ENCODE measurements at regions not wholly inside any gene's neighbourhood (a gene's known extent, or its start where the extent isn't known, plus 50 kb on each side); places are given as distances from the start of the nearest gene placed in this dataset.

DNA sequence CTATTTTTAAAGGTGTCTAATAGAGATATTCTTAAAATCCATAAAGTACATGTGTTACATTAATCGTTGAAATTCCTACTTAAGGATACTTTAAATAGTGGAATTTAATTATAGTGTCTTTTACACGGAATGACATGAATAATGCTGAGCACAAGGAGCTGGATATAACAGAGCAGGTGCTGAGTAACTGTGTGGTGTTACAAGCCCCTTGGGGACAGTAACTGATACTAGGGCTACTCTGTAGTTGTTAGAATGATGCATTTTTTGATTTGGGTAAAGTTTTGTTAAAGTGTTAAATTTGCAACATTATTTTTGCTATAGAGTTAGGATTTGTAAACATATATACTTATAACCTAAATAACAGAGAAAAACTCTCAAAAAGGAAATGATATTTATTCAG is 1496.1 kb downstream of the OTOL1 start:
- no peaks in the 10 kb centered on the region for H4K20me1 ChIP-seq (ENCODE audit: insufficient read depth, low read length)
- H3K27ac ChIP-seq (ENCODE audit: low read depth, low read length): no peak overlapping the region
- H3K27me3 ChIP-seq (ENCODE audit: insufficient read depth, low read length): no peaks in the 10 kb centered on the region
- DNase-seq (ENCODE audit: insufficient read length, low spot score, missing footprints): no peak
- H3K4me2 ChIP-seq (ENCODE audit: insufficient read depth, low read length): no peak overlapping the region
- no peak overlapping the region for H3K4me3 ChIP-seq (ENCODE audit: insufficient read depth, low read length)
- no peaks in the 10 kb centered on the region for H3K79me2 ChIP-seq (ENCODE audit: insufficient read depth, low read length)
- H3K9me3 ChIP-seq (ENCODE audit: low read depth, low read length): peaks cover 2% of the 10 kb centered on the region
- TF ChIP-seq, protein P1, sequence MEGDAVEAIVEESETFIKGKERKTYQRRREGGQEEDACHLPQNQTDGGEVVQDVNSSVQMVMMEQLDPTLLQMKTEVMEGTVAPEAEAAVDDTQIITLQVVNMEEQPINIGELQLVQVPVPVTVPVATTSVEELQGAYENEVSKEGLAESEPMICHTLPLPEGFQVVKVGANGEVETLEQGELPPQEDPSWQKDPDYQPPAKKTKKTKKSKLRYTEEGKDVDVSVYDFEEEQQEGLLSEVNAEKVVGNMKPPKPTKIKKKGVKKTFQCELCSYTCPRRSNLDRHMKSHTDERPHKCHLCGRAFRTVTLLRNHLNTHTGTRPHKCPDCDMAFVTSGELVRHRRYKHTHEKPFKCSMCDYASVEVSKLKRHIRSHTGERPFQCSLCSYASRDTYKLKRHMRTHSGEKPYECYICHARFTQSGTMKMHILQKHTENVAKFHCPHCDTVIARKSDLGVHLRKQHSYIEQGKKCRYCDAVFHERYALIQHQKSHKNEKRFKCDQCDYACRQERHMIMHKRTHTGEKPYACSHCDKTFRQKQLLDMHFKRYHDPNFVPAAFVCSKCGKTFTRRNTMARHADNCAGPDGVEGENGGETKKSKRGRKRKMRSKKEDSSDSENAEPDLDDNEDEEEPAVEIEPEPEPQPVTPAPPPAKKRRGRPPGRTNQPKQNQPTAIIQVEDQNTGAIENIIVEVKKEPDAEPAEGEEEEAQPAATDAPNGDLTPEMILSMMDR (IDR thresholded peaks at IDR 0.05; ENCODE audit: extremely low read depth, low read depth, low read length): no peak
- H3K4me1 ChIP-seq (ENCODE audit: insufficient read depth, low read length): no peaks in the 10 kb centered on the region
- no peaks in the 10 kb centered on the region for H3K36me3 ChIP-seq (ENCODE audit: insufficient read depth, low read length)
- no peak overlapping the region for H2AFZ ChIP-seq (ENCODE audit: low read length)

DNA sequence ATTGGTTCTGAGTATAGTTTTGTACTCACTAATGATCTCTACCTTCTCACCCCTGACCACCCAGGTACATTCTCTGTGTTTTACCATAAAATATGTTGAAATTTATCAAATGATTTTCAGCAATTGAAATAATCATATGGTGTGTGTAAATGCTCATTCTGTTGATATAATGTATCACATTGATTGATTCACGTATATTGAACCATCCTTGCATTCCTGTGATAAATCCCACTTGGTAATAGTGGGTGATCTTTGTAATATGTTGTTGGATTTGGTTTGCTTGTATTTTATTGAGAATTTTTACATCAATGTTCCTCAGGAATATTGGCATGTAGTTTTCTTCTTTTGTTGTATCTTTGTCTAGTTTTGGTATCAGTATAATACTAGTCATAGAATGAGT is 1497.6 kb downstream of the OTOL1 start:
- Histone ChIP-seq H3K4me3 (ENCODE audit: insufficient read depth, low read length) (no peak overlapping the region), H3K79me2 (ENCODE audit: insufficient read depth, low read length) (no peaks in the 10 kb centered on the region), H4K20me1 (ENCODE audit: insufficient read depth, low read length) (no peaks in the 10 kb centered on the region), H3K27me3 (ENCODE audit: insufficient read depth, low read length) (no peaks in the 10 kb centered on the region), H2AFZ (ENCODE audit: low read length) (no peak overlapping the region), H3K9me3 (ENCODE audit: low read depth, low read length) (peaks cover 2% of the 10 kb centered on the region), H3K4me1 (ENCODE audit: insufficient read depth, low read length) (no peaks in the 10 kb centered on the region), H3K27ac (ENCODE audit: low read depth, low read length) (no peak overlapping the region), H3K4me2 (ENCODE audit: insufficient read depth, low read length) (no peak overlapping the region), H3K36me3 (ENCODE audit: insufficient read depth, low read length) (no peaks in the 10 kb centered on the region)
- no peak for DNase-seq (ENCODE audit: insufficient read length, low spot score, missing footprints)
- TF ChIP-seq, protein P1 (IDR thresholded peaks at IDR 0.05; ENCODE audit: extremely low read depth, low read depth, low read length): no peak

DNA sequence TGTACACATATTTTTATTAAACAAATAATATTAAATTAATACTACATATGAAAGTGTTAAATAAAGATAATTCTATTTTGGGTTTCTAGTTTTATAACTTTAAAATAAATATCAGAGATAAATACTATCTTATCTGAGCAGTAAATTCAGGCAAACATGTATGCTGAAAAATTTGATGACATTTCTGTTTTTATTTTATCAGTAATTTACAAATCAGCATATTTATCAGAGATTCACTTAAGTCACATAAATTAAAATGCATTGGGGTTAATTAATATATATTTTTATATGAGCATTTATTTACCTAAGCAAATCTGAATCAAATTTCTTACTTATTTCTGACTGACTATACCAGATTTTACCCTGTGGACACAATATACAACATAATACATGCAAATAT is 1499.8 kb downstream of the OTOL1 start:
- Histone ChIP-seq H3K79me2 (ENCODE audit: insufficient read depth, low read length) (no peaks in the 10 kb centered on the region), H3K27me3 (ENCODE audit: insufficient read depth, low read length) (no peaks in the 10 kb centered on the region), H3K9me3 (ENCODE audit: low read depth, low read length) (peaks cover 2% of the 10 kb centered on the region), H3K4me2 (ENCODE audit: insufficient read depth, low read length) (no peak overlapping the region), H3K27ac (ENCODE audit: low read depth, low read length) (no peak overlapping the region), H3K36me3 (ENCODE audit: insufficient read depth, low read length) (no peaks in the 10 kb centered on the region), H3K4me1 (ENCODE audit: insufficient read depth, low read length) (no peaks in the 10 kb centered on the region), H3K4me3 (ENCODE audit: insufficient read depth, low read length) (no peak overlapping the region), H2AFZ (ENCODE audit: low read length) (no peak overlapping the region), H4K20me1 (ENCODE audit: insufficient read depth, low read length) (no peaks in the 10 kb centered on the region)
- TF ChIP-seq, protein P1 (IDR thresholded peaks at IDR 0.05; ENCODE audit: extremely low read depth, low read depth, low read length): no peak
- no peak for DNase-seq (ENCODE audit: insufficient read length, low spot score, missing footprints)

DNA sequence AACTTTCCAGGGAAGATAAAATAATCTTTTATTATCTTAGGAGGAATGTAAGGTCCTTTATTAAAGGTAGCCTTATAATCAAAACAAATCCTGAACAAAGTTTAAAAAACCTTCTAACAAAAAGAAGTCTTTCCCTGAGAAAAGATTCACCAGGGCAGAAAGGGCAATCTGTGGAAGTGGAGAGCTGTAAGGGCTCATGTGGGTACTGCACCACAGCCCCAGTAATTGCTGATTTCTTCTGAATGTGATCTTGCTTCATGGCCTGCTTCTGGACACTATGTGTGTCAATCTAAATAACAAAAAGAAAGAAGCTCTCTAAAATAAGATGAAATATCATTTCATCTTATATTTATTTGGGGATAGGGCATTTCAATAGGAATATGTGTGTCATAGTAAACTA is 1501.6 kb downstream of the OTOL1 start:
- Histone ChIP-seq H3K4me1 (ENCODE audit: insufficient read depth, low read length) (no peaks in the 10 kb centered on the region), H3K27ac (ENCODE audit: low read depth, low read length) (no peak overlapping the region), H2AFZ (ENCODE audit: low read length) (no peak overlapping the region), H3K36me3 (ENCODE audit: insufficient read depth, low read length) (no peaks in the 10 kb centered on the region), H3K9me3 (ENCODE audit: low read depth, low read length) (peaks cover 2% of the 10 kb centered on the region), H3K4me2 (ENCODE audit: insufficient read depth, low read length) (no peak overlapping the region), H4K20me1 (ENCODE audit: insufficient read depth, low read length) (no peaks in the 10 kb centered on the region), H3K4me3 (ENCODE audit: insufficient read depth, low read length) (no peak overlapping the region), H3K79me2 (ENCODE audit: insufficient read depth, low read length) (no peaks in the 10 kb centered on the region), H3K27me3 (ENCODE audit: insufficient read depth, low read length) (no peaks in the 10 kb centered on the region)
- DNase-seq (ENCODE audit: insufficient read length, low spot score, missing footprints): no peak
- TF ChIP-seq, protein P1 (IDR thresholded peaks at IDR 0.05; ENCODE audit: extremely low read depth, low read depth, low read length): no peak

All from osteoblast (primary cell).